GM23338 (cell line): ENCODE measurements at regions not wholly inside any gene's neighbourhood (a gene's known extent, or its start where the extent isn't known, plus 50 kb on each side); places are given as distances from the start of the nearest gene placed in this dataset.

Experiments
- CREB1 ChIP-seq: fragments of 250-450 bp; sonication (Bioruptor Pico); IDR thresholded peaks from 2 replicates; pipeline ENCODE4 v1.5.0; 2020; ENCODE audit warnings: low read depth, mild to moderate bottlenecking, moderate library complexity
- CTCF ChIP-seq, 2 experiments: fragments of 200-600 bp in 1 of 2; sonication (generic) in 1 of 2; conservative IDR thresholded peaks; 2 replicates each; pipeline versions ENCODE4 v1.5.1 to v1.6.1; 2016 to 2017; ENCODE audit warnings: antibody characterized with exemption in 2 of 2, low read depth in 2 of 2, mild to moderate bottlenecking in 2 of 2, moderate library complexity in 1 of 2
- ETS1 ChIP-seq: IDR thresholded peaks from 2 replicates; pipeline ENCODE4 v1.6.1; 2016; ENCODE audit warnings: antibody characterized with exemption
- EZH2 ChIP-seq: fragments of 200-600 bp; sonication (generic); IDR thresholded peaks from one replicate; pipeline ENCODE4 v1.8.0; 2017; ENCODE audit warnings: antibody characterized with exemption, mild to moderate bottlenecking, low read depth; ENCODE audit not compliant: unreplicated experiment
- EZH2phosphoT487 ChIP-seq: fragments of 200-600 bp; sonication (generic); IDR thresholded peaks from one replicate; pipeline ENCODE4 v1.8.1; 2018; ENCODE audit warnings: antibody characterized with exemption; ENCODE audit not compliant: unreplicated experiment
- JUNB ChIP-seq: IDR thresholded peaks from one replicate; pipeline ENCODE4 v1.6.1; 2016; ENCODE audit warnings: antibody characterized with exemption; ENCODE audit not compliant: unreplicated experiment
- NANOG ChIP-seq: IDR thresholded peaks from 2 replicates; pipeline ENCODE4 v1.6.1; 2016; ENCODE audit warnings: antibody characterized with exemption, borderline replicate concordance
- POLR2AphosphoS5 ChIP-seq: IDR thresholded peaks from 2 replicates; pipeline ENCODE4 v1.6.1; 2016; ENCODE audit warnings: antibody characterized with exemption, low read depth
- REST ChIP-seq: IDR thresholded peaks from one replicate; pipeline ENCODE4 v1.6.1; 2018; ENCODE audit warnings: antibody characterized with exemption; ENCODE audit not compliant: unreplicated experiment
- STAT1 ChIP-seq: IDR thresholded peaks from one replicate; pipeline ENCODE4 v1.6.1; 2016; ENCODE audit warnings: antibody characterized with exemption; ENCODE audit not compliant: unreplicated experiment
- ZNF114 ChIP-seq: fragments of 250-450 bp; sonication (Bioruptor Pico); IDR thresholded peaks from 2 replicates; pipeline ENCODE4 v1.5.0; 2020; ENCODE audit warnings: mild to moderate bottlenecking, moderate library complexity
- ZNF331 ChIP-seq: fragments of 250-450 bp; sonication (Bioruptor Pico); IDR thresholded peaks from 2 replicates; pipeline ENCODE4 v1.5.0; 2020; ENCODE audit warnings: low read depth, mild to moderate bottlenecking, moderate library complexity

- TF ChIP-seq EZH2 (no peak), CTCF (conservative IDR thresholded peaks at IDR 0.05; ENCODE audit: low read depth in 2 of 2) (no peak), REST (no peak), NANOG (no peak), CREB1 (CRISPR knock-in tag) (no peak), POLR2AphosphoS5 (no peak), EZH2phosphoT487 (no peak), JUNB (no peak), ZNF331 (CRISPR knock-in tag) (no peak), STAT1 (no peak), ETS1 (no peak), ZNF114 (CRISPR knock-in tag) (no peak)
Observed at GRCh38 chr11:112369374-112369773, 108.7 kb upstream of the PLET1 start.
